ENCODE measurements at regions not wholly inside any gene's neighbourhood (a gene's known extent, or its start where the extent isn't known, plus 50 kb on each side); places are given as distances from the start of the nearest gene placed in this dataset.
A peak's percentile ranks its signal among the peaks of the same experiment; 100 is the strongest.

- no peak for DNase-seq
Measured at GRCh38 chr2:121121661-121122060, 163.3 kb downstream of the TFCP2L1 start.

- no peak for DNase-seq
Measured at GRCh38 chr2:121123268-121123667, 161.7 kb downstream of the TFCP2L1 start.

- DNase-seq = no peak
Measured at GRCh38 chr2:121124330-121124729, 160.7 kb downstream of the TFCP2L1 start.

GRCh38 chr2:121125350-121125749 lies 159.7 kb downstream of the TFCP2L1 start:
- no peak for DNase-seq

- DNase-seq = peak; percentile 61
Measured at GRCh38 chr2:121128741-121129659, 156.0 kb downstream of the TFCP2L1 start.

- DNase-seq = no peak
Measured at GRCh38 chr2:121129692-121130091, 155.3 kb downstream of the TFCP2L1 start.

GRCh38 chr2:121130301-121130850 lies 154.6 kb downstream of the TFCP2L1 start:
- no peak for DNase-seq

- DNase-seq = no peak
Measured at GRCh38 chr2:121131375-121131774, 153.6 kb downstream of the TFCP2L1 start.

GRCh38 chr2:121132054-121132761 lies 152.8 kb downstream of the TFCP2L1 start:
- no peak for DNase-seq

- DNase-seq = no peak
Measured at GRCh38 chr2:121132762-121133107, 152.3 kb downstream of the TFCP2L1 start.

GRCh38 chr2:121133551-121134319 lies 151.3 kb downstream of the TFCP2L1 start:
- no peak for DNase-seq

GRCh38 chr2:121134728-121135127 lies 150.3 kb downstream of the TFCP2L1 start:
- DNase-seq = no peak

- DNase-seq = no peak
Measured at GRCh38 chr2:121135168-121135853, 149.7 kb downstream of the TFCP2L1 start.

- DNase-seq = no peak
Measured at GRCh38 chr2:121136323-121136722, 148.7 kb downstream of the TFCP2L1 start.

GRCh38 chr2:121137571-121137970 lies 147.4 kb downstream of the TFCP2L1 start:
- no peak for DNase-seq

- DNase-seq = no peak
Measured at GRCh38 chr2:121140734-121141133, 144.3 kb downstream of the TFCP2L1 start.

- no peak for DNase-seq
Measured at GRCh38 chr2:121142452-121142851, 142.6 kb downstream of the TFCP2L1 start.

GRCh38 chr2:121144111-121144510 lies 140.9 kb downstream of the TFCP2L1 start:
- DNase-seq = no peak

- no peak for DNase-seq
Measured at GRCh38 chr2:121146630-121147029, 138.4 kb downstream of the TFCP2L1 start.

- DNase-seq = no peak
Measured at GRCh38 chr2:121147766-121148165, 137.2 kb downstream of the TFCP2L1 start.

GRCh38 chr2:121148481-121148880 lies 136.5 kb downstream of the TFCP2L1 start:
- DNase-seq = no peak

- no peak for DNase-seq
Measured at GRCh38 chr2:121149384-121149783, 135.6 kb downstream of the TFCP2L1 start.

GRCh38 chr2:121150126-121150525 lies 134.9 kb downstream of the TFCP2L1 start:
- DNase-seq = no peak
